GM20000 (cell line): ENCODE measurements at regions not wholly inside any gene's neighbourhood (a gene's known extent, or its start where the extent isn't known, plus 50 kb on each side); places are given as distances from the start of the nearest gene placed in this dataset.

Experiments
- DNase-seq: peaks from one replicate; pipeline ENCODE4 v3.0.0; 2012; ENCODE audit warnings: low spot score
- CTCF ChIP-seq: IDR thresholded peaks from 2 replicates; pipeline ENCODE4 v1.5.1; 2012; ENCODE audit warnings: mild to moderate bottlenecking, control low read depth; ENCODE audit errors: extremely low read depth, missing control alignments

GRCh38 chr16:79903471-79903870, 302.9 kb upstream of the MAF start:
- DNase-seq: no peak
- TF ChIP-seq CTCF: no peak

GRCh38 chr16:79902351-79902750, 301.8 kb upstream of the MAF start:
- no peak for DNase-seq
- TF ChIP-seq CTCF: no peak

GRCh38 chr16:79901522-79901921, 301.0 kb upstream of the MAF start:
- TF ChIP-seq CTCF: no peak

GRCh38 chr16:79899716-79900115, 299.2 kb upstream of the MAF start:
- no peak for TF ChIP-seq CTCF
- no peak for DNase-seq

More at GRCh38 chr16:79901522-79901921, 301.0 kb upstream of the MAF start:
- no peak for DNase-seq

- no peak for DNase-seq
- TF ChIP-seq CTCF: no peak
Measured at GRCh38 chr16:79899316-79899715, 298.8 kb upstream of the MAF start.

GRCh38 chr16:79898703-79899102, 298.2 kb upstream of the MAF start:
- no peak for DNase-seq
- no peak for TF ChIP-seq CTCF

GRCh38 chr16:79897453-79898146, 297.1 kb upstream of the MAF start:
- no peak for DNase-seq
- TF ChIP-seq CTCF: no peak
